GM12872 (cell line): ENCODE measurements at regions not wholly inside any gene's neighbourhood (a gene's known extent, or its start where the extent isn't known, plus 50 kb on each side); places are given as distances from the start of the nearest gene placed in this dataset.

Experiments used
- CTCF ChIP-seq: IDR thresholded peaks from 3 replicates; pipeline ENCODE4 v1.5.1; 2011; ENCODE audit warnings: low read depth, mild to moderate bottlenecking, low read length, moderate library complexity; ENCODE audit not compliant: insufficient read depth

GRCh38 chr17:14719942-14720341, 419.1 kb downstream of the HS3ST3B1 start:
- TF ChIP-seq CTCF: no peak

- no peak for TF ChIP-seq CTCF
Observed at GRCh38 chr17:14717859-14718258, 417.0 kb downstream of the HS3ST3B1 start.

GRCh38 chr17:14715561-14715960, 414.7 kb downstream of the HS3ST3B1 start:
- no peak for TF ChIP-seq CTCF

GRCh38 chr17:14712611-14713021, 411.7 kb downstream of the HS3ST3B1 start:
- TF ChIP-seq CTCF: no peak

- no peak for TF ChIP-seq CTCF
Observed at GRCh38 chr17:14704121-14704520, 403.2 kb downstream of the HS3ST3B1 start.

GRCh38 chr17:14701886-14702285, 401.0 kb downstream of the HS3ST3B1 start:
- no peak for TF ChIP-seq CTCF

- no peak for TF ChIP-seq CTCF
Observed at GRCh38 chr17:14699574-14700185, 398.8 kb downstream of the HS3ST3B1 start.
